ENCODE measurements at regions not wholly inside any gene's neighbourhood (a gene's known extent, or its start where the extent isn't known, plus 50 kb on each side); places are given as distances from the start of the nearest gene placed in this dataset.

DNA sequence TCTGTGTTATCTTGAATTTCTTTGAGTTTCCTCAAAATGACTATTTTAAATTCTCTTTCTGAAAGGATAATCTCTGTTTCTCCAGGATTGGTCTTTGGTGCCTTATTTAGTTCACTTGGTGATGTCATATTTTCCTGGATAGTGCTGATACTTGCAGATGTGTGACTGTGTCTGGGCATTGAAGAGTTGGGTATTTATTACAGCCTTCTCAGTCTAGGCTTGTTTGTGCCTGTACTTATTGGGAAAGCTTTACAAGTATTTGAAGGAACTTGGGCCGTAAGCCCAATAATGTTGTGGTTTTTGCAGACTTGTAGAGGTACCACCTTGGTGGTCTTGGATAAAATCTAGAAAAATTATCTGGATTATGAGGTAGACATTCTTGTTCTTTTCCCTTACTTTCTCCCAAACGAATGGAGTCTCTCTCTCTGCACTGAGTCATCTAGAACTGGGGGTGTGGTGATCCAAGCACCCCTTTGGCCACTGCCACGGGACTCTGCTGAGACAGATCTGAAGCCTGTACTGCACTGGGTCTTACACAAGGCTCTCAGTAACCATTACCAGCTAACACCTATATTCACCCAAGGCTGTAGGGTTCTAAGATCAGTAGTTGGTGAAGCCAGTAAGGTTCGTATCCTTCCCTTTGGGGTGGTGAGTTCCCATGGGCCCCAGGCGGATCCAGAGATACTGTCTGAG, 703.7 kb upstream of the MGAT4C start:
- TF ChIP-seq, protein P1, sequence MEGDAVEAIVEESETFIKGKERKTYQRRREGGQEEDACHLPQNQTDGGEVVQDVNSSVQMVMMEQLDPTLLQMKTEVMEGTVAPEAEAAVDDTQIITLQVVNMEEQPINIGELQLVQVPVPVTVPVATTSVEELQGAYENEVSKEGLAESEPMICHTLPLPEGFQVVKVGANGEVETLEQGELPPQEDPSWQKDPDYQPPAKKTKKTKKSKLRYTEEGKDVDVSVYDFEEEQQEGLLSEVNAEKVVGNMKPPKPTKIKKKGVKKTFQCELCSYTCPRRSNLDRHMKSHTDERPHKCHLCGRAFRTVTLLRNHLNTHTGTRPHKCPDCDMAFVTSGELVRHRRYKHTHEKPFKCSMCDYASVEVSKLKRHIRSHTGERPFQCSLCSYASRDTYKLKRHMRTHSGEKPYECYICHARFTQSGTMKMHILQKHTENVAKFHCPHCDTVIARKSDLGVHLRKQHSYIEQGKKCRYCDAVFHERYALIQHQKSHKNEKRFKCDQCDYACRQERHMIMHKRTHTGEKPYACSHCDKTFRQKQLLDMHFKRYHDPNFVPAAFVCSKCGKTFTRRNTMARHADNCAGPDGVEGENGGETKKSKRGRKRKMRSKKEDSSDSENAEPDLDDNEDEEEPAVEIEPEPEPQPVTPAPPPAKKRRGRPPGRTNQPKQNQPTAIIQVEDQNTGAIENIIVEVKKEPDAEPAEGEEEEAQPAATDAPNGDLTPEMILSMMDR (IDR thresholded peaks at IDR 0.05), result no peak
- TF ChIP-seq POLR2A (IDR thresholded peaks at IDR 0.05), result no peak
